Cardiac muscle cell (in vitro differentiated cells and primary cell): ENCODE measurements at regions not wholly inside any gene's neighbourhood (a gene's known extent, or its start where the extent isn't known, plus 50 kb on each side); places are given as distances from the start of the nearest gene placed in this dataset.

ENCODE experiments used
- DNase-seq, 2 donors: peaks; one replicate each; pipeline versions ENCODE4 v3.0.0 to v3.0.0-alpha.2; 2010 to 2017; ENCODE audit warnings: low read depth in 1 of 2, low spot score in 1 of 2
- H3K27ac ChIP-seq: fragments of 200-600 bp; sonication (generic); 2 replicates; pipeline ENCODE4 v1.5.1; 2016
- H3K27me3 ChIP-seq: fragments of 200-600 bp; sonication (generic); 2 replicates; pipeline ENCODE4 v1.6.0; 2016; ENCODE audit warnings: control low read depth
- H3K36me3 ChIP-seq: fragments of 200-600 bp; sonication (generic); 2 replicates; pipeline ENCODE4 v1.5.1; 2016; ENCODE audit warnings: control low read depth
- H3K4me1 ChIP-seq: fragments of 200-600 bp; sonication (generic); 2 replicates; pipeline ENCODE4 v1.8.1; 2017; ENCODE audit warnings: low read depth, mild to moderate bottlenecking, mixed run types
- H3K4me3 ChIP-seq: fragments of 200-600 bp; sonication (generic); 2 replicates; pipeline ENCODE4 v1.5.1; 2016; ENCODE audit warnings: mild to moderate bottlenecking
- H3K9me3 ChIP-seq: fragments of 200-600 bp; sonication (generic); 2 replicates; pipeline ENCODE4 v1.5.1; 2017; ENCODE audit warnings: low read depth, mild to moderate bottlenecking, control low read depth
- TF ChIP-seq, protein P1 (sequence below): IDR thresholded peaks from 2 replicates; pipeline ENCODE4 v1.5.1; 2012; ENCODE audit warnings: low read depth, mild to moderate bottlenecking, low read length

- DNase-seq: no peak
- Histone ChIP-seq H3K4me1 (no peaks in the 10 kb centered on the region), H3K9me3 (no peaks in the 10 kb centered on the region), H3K4me3 (no peak overlapping the region), H3K27me3 (no peaks in the 10 kb centered on the region), H3K36me3 (no peaks in the 10 kb centered on the region), H3K27ac (no peak overlapping the region)
- TF ChIP-seq, protein P1, sequence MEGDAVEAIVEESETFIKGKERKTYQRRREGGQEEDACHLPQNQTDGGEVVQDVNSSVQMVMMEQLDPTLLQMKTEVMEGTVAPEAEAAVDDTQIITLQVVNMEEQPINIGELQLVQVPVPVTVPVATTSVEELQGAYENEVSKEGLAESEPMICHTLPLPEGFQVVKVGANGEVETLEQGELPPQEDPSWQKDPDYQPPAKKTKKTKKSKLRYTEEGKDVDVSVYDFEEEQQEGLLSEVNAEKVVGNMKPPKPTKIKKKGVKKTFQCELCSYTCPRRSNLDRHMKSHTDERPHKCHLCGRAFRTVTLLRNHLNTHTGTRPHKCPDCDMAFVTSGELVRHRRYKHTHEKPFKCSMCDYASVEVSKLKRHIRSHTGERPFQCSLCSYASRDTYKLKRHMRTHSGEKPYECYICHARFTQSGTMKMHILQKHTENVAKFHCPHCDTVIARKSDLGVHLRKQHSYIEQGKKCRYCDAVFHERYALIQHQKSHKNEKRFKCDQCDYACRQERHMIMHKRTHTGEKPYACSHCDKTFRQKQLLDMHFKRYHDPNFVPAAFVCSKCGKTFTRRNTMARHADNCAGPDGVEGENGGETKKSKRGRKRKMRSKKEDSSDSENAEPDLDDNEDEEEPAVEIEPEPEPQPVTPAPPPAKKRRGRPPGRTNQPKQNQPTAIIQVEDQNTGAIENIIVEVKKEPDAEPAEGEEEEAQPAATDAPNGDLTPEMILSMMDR: no peak
These were observed 780.2 kb upstream of the SLITRK1 start for GRCh38 chr13:84662491-84662890.

GRCh38 chr13:84661718-84662117 lies 779.4 kb upstream of the SLITRK1 start:
- Histone ChIP-seq H3K36me3 (no peaks in the 10 kb centered on the region), H3K9me3 (no peaks in the 10 kb centered on the region), H3K4me3 (no peak overlapping the region), H3K27me3 (no peaks in the 10 kb centered on the region), H3K4me1 (no peaks in the 10 kb centered on the region), H3K27ac (no peak overlapping the region)
- TF ChIP-seq, protein P1: no peak
- DNase-seq: no peak

- TF ChIP-seq, protein P1: no peak
- H3K36me3 ChIP-seq: no peaks in the 10 kb centered on the region
- DNase-seq: no peak
- H3K27me3 ChIP-seq: no peaks in the 10 kb centered on the region
- H3K9me3 ChIP-seq: no peaks in the 10 kb centered on the region
- no peak overlapping the region for H3K27ac ChIP-seq
- no peak overlapping the region for H3K4me3 ChIP-seq
- H3K4me1 ChIP-seq: no peaks in the 10 kb centered on the region
These were observed 777.0 kb upstream of the SLITRK1 start for GRCh38 chr13:84659359-84659661.

GRCh38 chr13:84658491-84659358 lies 776.5 kb upstream of the SLITRK1 start:
- Histone ChIP-seq H3K36me3 (no peaks in the 10 kb centered on the region), H3K27ac (no peak overlapping the region), H3K4me1 (no peaks in the 10 kb centered on the region), H3K27me3 (no peaks in the 10 kb centered on the region), H3K4me3 (no peak overlapping the region), H3K9me3 (no peaks in the 10 kb centered on the region)
- TF ChIP-seq, protein P1: no peak
- peak in 1 of 2 donors; percentile 7 for DNase-seq

GRCh38 chr13:84655677-84656076 lies 773.4 kb upstream of the SLITRK1 start:
- Histone ChIP-seq H3K27ac (no peak overlapping the region), H3K9me3 (no peaks in the 10 kb centered on the region), H3K27me3 (no peaks in the 10 kb centered on the region), H3K4me3 (no peak overlapping the region), H3K36me3 (no peaks in the 10 kb centered on the region), H3K4me1 (no peaks in the 10 kb centered on the region)
- TF ChIP-seq, protein P1: no peak
- peak in 1 of 2 donors; percentile 31 for DNase-seq
